K562 (cell line): ENCODE measurements at regions not wholly inside any gene's neighbourhood (a gene's known extent, or its start where the extent isn't known, plus 50 kb on each side); places are given as distances from the start of the nearest gene placed in this dataset.

Source experiments
- ATAC-seq: fragments of 200-7000 bp; cut with Tn5 transposase; 3 replicates; pipeline ENCODE4 v1.9.1; 2020; ENCODE audit warnings: moderate library complexity
- BruUV-seq: library from RNA; stranded (reverse); fragments of 400-500 nt; replicated peaks from 2 replicates; lab custom pipeline; 2021; lab: Mats Ljungman, UMichigan
- CTCF ChIA-PET: fragments of 300-600 bp; formaldehyde crosslinking; extraction: SDS; loops from one replicate; lab custom pipeline; 2021; ENCODE audit warnings: low intra/inter-chr PET ratio; lab: Yijun Ruan, JAX
- POLR2A ChIA-PET: fragments of 300-600, 350-650 bp; sonication (Branson Sonifier 250); formaldehyde crosslinking; extraction: SDS; loops from one replicate; lab custom pipeline; 2021; ENCODE audit warnings: antibody characterized with exemption, inconsistent platforms; lab: Yijun Ruan, JAX
- DNase-seq, 4 experiments: peaks; one replicate each; pipeline versions ENCODE4 v3.0.0 to v3.0.0-alpha.2; 2011 to 2018; ENCODE audit warnings: low spot score in 3 of 4, mixed read lengths in 3 of 4; ENCODE audit errors: extremely low read depth in 1 of 4
- FAIRE-seq: peaks from 2 replicates; lab custom pipeline; 2011; peaks lifted over from hg19 to GRCh38; lab: Jason Lieb, UNC
- H2AFZ ChIP-seq: 2 replicates; pipeline ENCODE4 v1.6.0; 2011; ENCODE audit warnings: low read depth, low read length, control low read depth, inconsistent platforms
- H3K27ac ChIP-seq: fragments of 200-600 bp; 3 replicates; pipeline ENCODE4 v1.8.0; 2011; ENCODE audit warnings: low read depth, mild to moderate bottlenecking, control low read depth, inconsistent platforms, low read length, moderate library complexity, mixed read lengths; ENCODE audit errors: extremely low read depth
- H3K27me3 ChIP-seq, 2 experiments: fragments of 300-600 bp in 1 of 2; 2 replicates in 1 of 2; 3 replicates in 1 of 2; pipeline versions ENCODE4 v1.6.0 to v1.8.0; 2011; ENCODE audit warnings: inconsistent platforms in 2 of 2, low read length in 2 of 2, mild to moderate bottlenecking in 1 of 2, mixed read lengths in 1 of 2, moderate library complexity in 1 of 2; ENCODE audit not compliant: control insufficient read depth in 2 of 2, insufficient read depth in 2 of 2
- H3K36me3 ChIP-seq: fragments of 300-600 bp; 3 replicates; pipeline ENCODE4 v1.8.0; 2011; ENCODE audit warnings: mild to moderate bottlenecking, low read length, inconsistent platforms; ENCODE audit not compliant: control insufficient read depth, insufficient read depth
- H3K4me1 ChIP-seq, 2 experiments: fragments of 200-600 bp in 1 of 2; replicated peaks in 1 of 2; 2 replicates in 1 of 2; 3 replicates in 1 of 2; pipeline versions ENCODE4 v1.5.1 to v1.8.0; 2011; ENCODE audit warnings: inconsistent platforms in 2 of 2, low read length in 2 of 2, mild to moderate bottlenecking in 1 of 2, mixed read lengths in 1 of 2, moderate library complexity in 1 of 2; ENCODE audit not compliant: control insufficient read depth in 2 of 2, insufficient read depth in 2 of 2
- H3K4me2 ChIP-seq: 2 replicates; pipeline ENCODE4 v1.6.1; 2011; ENCODE audit warnings: low read length, control low read depth, inconsistent platforms, mixed read lengths; ENCODE audit not compliant: insufficient read depth
- H3K4me3 ChIP-seq: fragments of 200-600 bp; sonication (generic), shearing (Covaris generic); 2 replicates; pipeline ENCODE4 v1.5.1; 2016; ENCODE audit warnings: control low read depth, inconsistent platforms
- H3K79me2 ChIP-seq: fragments of 200-600 bp; 3 replicates; pipeline ENCODE4 v1.8.0; 2011; ENCODE audit warnings: low read length, inconsistent platforms; ENCODE audit not compliant: control insufficient read depth, insufficient read depth
- H3K9ac ChIP-seq, 2 experiments: 2 replicates each; pipeline versions ENCODE4 v1.6.0 to v1.6.1; 2011; ENCODE audit warnings: low read depth in 2 of 2, low read length in 2 of 2, control low read depth in 1 of 2, inconsistent platforms in 1 of 2, mild to moderate bottlenecking in 1 of 2, mixed read lengths in 1 of 2; ENCODE audit not compliant: insufficient read depth in 1 of 2
- H3K9me1 ChIP-seq: one replicate; pipeline ENCODE4 v1.6.0; 2011; ENCODE audit warnings: inconsistent platforms, mild to moderate bottlenecking, low read length, moderate library complexity; ENCODE audit not compliant: control insufficient read depth, insufficient read depth
- H3K9me3 ChIP-seq: replicated peaks from 2 replicates; pipeline ENCODE4 v1.5.1; 2011; ENCODE audit warnings: low read depth, low read length, inconsistent platforms; ENCODE audit not compliant: control insufficient read depth, insufficient read depth
- H4K20me1 ChIP-seq: replicated peaks from 2 replicates; pipeline ENCODE4 v1.6.1; 2011; ENCODE audit warnings: low read length, inconsistent platforms, mixed read lengths; ENCODE audit not compliant: control insufficient read depth, insufficient read depth
- CBFA2T3 ChIP-seq: fragments of 450-650 bp; IDR thresholded peaks from 2 replicates; pipeline ENCODE4 v1.6.1; 2017
- CREB1 ChIP-seq, 2 experiments: sonication (generic) in 1 of 2; formaldehyde crosslinking in 1 of 2; IDR thresholded peaks; 2 replicates each; pipeline versions ENCODE4 v1.6.1 to v1.8.0; 2012 to 2022; ENCODE audit warnings: inconsistent platforms in 1 of 2, mild to moderate bottlenecking in 1 of 2, missing genetic modification reagents in 1 of 2, moderate library complexity in 1 of 2
- RCOR1 ChIP-seq, 2 experiments: IDR thresholded peaks; 2 replicates each; pipeline ENCODE4 v1.6.1; 2012; ENCODE audit warnings: low read depth in 2 of 2, low read length in 2 of 2, borderline replicate concordance in 1 of 2, improper control_type of control experiment in 1 of 2
- SNIP1 ChIP-seq: fragments of 450-650 bp; IDR thresholded peaks from 2 replicates; pipeline ENCODE4 v1.7.1; 2017; ENCODE audit warnings: low read depth, mild to moderate bottlenecking
- STAT5A ChIP-seq: IDR thresholded peaks from 2 replicates; pipeline ENCODE4 v1.6.1; 2012; ENCODE audit warnings: low read length, inconsistent platforms, borderline replicate concordance
- TARDBP ChIP-seq: fragments of 450-650 bp; IDR thresholded peaks from 2 replicates; pipeline ENCODE4 v1.6.1; 2016
- ZNF431 ChIP-seq: sonication (generic); formaldehyde crosslinking; IDR thresholded peaks from 2 replicates; pipeline ENCODE4 v1.8.0; 2022; ENCODE audit warnings: mild to moderate bottlenecking, missing genetic modification reagents
- ZNF785 ChIP-seq: fragments of 250-450 bp; sonication (Bioruptor Pico); IDR thresholded peaks from 2 replicates; pipeline ENCODE4 v1.4.0; 2020; ENCODE audit warnings: mild to moderate bottlenecking
- WGBS: fragments of 100-300 bp; shearing (Covaris generic); methylation state at CpG from one replicate; pipeline ENCODE4 v1.1.6; 2016; ENCODE audit warnings: low coverage, mixed read lengths; ENCODE audit not compliant: insufficient coverage; ENCODE audit errors: missing lambda C conversion rate; 5-methylcytosine and 5-hydroxymethylcytosine counted together
- in situ Hi-C: fragments of 300-500 bp; cut with MboI; formaldehyde crosslinking; loops from 4 replicates; pipeline ENCODE4 v1.15.0; 2018; ENCODE audit warnings: inconsistent platforms, mixed read lengths
- intact Hi-C: fragments of 100-400 bp; cut with micrococcal nuclease; formaldehyde crosslinking; loops from 2 replicates; pipeline ENCODE4 v1.14.2; 2022
- TF ChIP-seq, protein P1 (sequence below): fragments of 250-450 bp; sonication (Bioruptor Pico); IDR thresholded peaks from 2 replicates; pipeline ENCODE4 v1.8.0; 2022; ENCODE audit warnings: inconsistent platforms
- TF ChIP-seq, protein P2 (sequence below): sonication (generic); formaldehyde crosslinking; IDR thresholded peaks from 2 replicates; pipeline ENCODE4 v1.8.0; 2022; ENCODE audit warnings: mild to moderate bottlenecking, missing genetic modification reagents, borderline replicate concordance
- TF ChIP-seq, protein P3 (sequence below): sonication (generic); formaldehyde crosslinking; IDR thresholded peaks from 2 replicates; pipeline ENCODE4 v1.8.1; 2023; ENCODE audit warnings: mild to moderate bottlenecking, missing genetic modification reagents
- TF ChIP-seq, protein P4 (sequence below): sonication (generic); formaldehyde crosslinking; IDR thresholded peaks from 2 replicates; pipeline ENCODE4 v1.8.1; 2023; ENCODE audit warnings: mild to moderate bottlenecking, missing genetic modification reagents

- TF ChIP-seq, protein P1, sequence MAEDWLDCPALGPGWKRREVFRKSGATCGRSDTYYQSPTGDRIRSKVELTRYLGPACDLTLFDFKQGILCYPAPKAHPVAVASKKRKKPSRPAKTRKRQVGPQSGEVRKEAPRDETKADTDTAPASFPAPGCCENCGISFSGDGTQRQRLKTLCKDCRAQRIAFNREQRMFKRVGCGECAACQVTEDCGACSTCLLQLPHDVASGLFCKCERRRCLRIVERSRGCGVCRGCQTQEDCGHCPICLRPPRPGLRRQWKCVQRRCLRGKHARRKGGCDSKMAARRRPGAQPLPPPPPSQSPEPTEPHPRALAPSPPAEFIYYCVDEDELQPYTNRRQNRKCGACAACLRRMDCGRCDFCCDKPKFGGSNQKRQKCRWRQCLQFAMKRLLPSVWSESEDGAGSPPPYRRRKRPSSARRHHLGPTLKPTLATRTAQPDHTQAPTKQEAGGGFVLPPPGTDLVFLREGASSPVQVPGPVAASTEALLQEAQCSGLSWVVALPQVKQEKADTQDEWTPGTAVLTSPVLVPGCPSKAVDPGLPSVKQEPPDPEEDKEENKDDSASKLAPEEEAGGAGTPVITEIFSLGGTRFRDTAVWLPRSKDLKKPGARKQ (CRISPR knock-in tag), result no peak
- TF ChIP-seq, protein P2, sequence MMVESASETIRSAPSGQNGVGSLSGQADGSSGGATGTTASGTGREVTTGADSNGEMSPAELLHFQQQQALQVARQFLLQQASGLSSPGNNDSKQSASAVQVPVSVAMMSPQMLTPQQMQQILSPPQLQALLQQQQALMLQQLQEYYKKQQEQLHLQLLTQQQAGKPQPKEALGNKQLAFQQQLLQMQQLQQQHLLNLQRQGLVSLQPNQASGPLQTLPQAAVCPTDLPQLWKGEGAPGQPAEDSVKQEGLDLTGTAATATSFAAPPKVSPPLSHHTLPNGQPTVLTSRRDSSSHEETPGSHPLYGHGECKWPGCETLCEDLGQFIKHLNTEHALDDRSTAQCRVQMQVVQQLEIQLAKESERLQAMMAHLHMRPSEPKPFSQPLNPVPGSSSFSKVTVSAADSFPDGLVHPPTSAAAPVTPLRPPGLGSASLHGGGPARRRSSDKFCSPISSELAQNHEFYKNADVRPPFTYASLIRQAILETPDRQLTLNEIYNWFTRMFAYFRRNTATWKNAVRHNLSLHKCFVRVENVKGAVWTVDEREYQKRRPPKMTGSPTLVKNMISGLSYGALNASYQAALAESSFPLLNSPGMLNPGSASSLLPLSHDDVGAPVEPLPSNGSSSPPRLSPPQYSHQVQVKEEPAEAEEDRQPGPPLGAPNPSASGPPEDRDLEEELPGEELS, result no peak
Measured at GRCh38 chr7:1292972-1293830, 60.5 kb downstream of the UNCX start (continued).

DNA sequence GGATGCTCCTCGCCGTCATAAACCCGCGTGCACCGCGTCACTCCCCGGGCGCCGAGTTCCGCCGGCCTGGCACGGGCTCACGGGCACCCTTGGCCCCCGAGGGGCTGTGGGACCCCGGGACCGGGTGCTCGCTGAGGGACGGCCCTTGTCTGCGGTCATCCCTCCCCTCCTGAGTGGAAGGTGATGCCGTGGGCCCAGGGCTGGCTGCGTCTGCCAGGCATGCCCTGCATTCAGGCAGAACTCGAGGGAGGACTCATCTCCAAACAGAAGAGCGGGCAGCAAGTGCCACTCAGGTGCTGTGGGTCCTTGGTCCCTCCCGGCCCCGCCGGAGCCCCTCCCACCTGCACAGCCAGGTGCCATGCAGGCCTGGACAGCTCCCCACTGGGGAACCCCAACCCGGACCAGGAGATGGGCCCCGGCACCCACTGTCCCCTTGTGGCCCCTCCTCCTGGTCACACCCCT, 61.3 kb downstream of the UNCX start:
- FAIRE-seq, result no peak
- no TSS peak for BruUV-seq
- Histone ChIP-seq H3K79me2 (no peaks in the 10 kb centered on the region), H3K4me3 (no peak overlapping the region), H3K9me1 (no peaks in the 10 kb centered on the region), H4K20me1 (peaks cover 14% of the 10 kb centered on the region; the same call in 1 of the 2 replicates), H3K9ac (peak overlapping the region in 1 of 2 experiments; percentile 17; a peak in 1 of 4 replicates), H2AFZ (no peak overlapping the region), H3K4me1 (peaks cover 0 to 37% of the 10 kb centered on the region in 2 experiments; a peak in 2 of 5 replicates), H3K27me3 (peaks cover 31 to 79% of the 10 kb centered on the region in 2 experiments), H3K9me3 (no peaks in the 10 kb centered on the region), H3K27ac (no peak overlapping the region), H3K4me2 (no peak overlapping the region), H3K36me3 (no peaks in the 10 kb centered on the region)
- POLR2A ChIA-PET, result no interaction called here
- intact Hi-C loops, result no loop called here
- no peak for DNase-seq
- ATAC-seq, result no peak
- in situ Hi-C loops, result no loop called here
- CTCF ChIA-PET, result interaction anchor here (0.6 kb wide), 1 partner anchor 1037 kb away, joined by 5 read pairs; no protein-coding TSS in a partner anchor
- WGBS, result 30% methylated on average over 22 of the region's 28 CpGs
- TF ChIP-seq, protein P3, sequence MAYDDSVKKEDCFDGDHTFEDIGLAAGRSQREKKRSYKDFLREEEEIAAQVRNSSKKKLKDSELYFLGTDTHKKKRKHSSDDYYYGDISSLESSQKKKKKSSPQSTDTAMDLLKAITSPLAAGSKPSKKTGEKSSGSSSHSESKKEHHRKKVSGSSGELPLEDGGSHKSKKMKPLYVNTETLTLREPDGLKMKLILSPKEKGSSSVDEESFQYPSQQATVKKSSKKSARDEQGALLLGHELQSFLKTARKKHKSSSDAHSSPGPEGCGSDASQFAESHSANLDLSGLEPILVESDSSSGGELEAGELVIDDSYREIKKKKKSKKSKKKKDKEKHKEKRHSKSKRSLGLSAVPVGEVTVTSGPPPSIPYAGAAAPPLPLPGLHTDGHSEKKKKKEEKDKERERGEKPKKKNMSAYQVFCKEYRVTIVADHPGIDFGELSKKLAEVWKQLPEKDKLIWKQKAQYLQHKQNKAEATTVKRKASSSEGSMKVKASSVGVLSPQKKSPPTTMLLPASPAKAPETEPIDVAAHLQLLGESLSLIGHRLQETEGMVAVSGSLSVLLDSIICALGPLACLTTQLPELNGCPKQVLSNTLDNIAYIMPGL, result no peak
- TF ChIP-seq SNIP1, result no peak
- TF ChIP-seq STAT5A, result no peak
- TF ChIP-seq, protein P4, sequence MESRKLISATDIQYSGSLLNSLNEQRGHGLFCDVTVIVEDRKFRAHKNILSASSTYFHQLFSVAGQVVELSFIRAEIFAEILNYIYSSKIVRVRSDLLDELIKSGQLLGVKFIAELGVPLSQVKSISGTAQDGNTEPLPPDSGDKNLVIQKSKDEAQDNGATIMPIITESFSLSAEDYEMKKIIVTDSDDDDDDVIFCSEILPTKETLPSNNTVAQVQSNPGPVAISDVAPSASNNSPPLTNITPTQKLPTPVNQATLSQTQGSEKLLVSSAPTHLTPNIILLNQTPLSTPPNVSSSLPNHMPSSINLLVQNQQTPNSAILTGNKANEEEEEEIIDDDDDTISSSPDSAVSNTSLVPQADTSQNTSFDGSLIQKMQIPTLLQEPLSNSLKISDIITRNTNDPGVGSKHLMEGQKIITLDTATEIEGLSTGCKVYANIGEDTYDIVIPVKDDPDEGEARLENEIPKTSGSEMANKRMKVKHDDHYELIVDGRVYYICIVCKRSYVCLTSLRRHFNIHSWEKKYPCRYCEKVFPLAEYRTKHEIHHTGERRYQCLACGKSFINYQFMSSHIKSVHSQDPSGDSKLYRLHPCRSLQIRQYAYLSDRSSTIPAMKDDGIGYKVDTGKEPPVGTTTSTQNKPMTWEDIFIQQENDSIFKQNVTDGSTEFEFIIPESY, result no peak
- no peak for TF ChIP-seq CBFA2T3
- no peak for TF ChIP-seq CREB1 (IDR thresholded peaks at IDR 0.05)
- peak; percentile 40; the same call in 1 of the 2 replicates for TF ChIP-seq CREB1 (CRISPR knock-in tag; IDR thresholded peaks at IDR 0.05)
- TF ChIP-seq ZNF785, result no peak
- TF ChIP-seq ZNF431, result no peak
- TF ChIP-seq RCOR1 (IDR thresholded peaks at IDR 0.05; ENCODE audit: borderline replicate concordance in 1 of 2, low read depth in 2 of 2, low read length in 2 of 2), result no peak
- TF ChIP-seq TARDBP, result no peak
